Urothelium cell line (cell line): ENCODE measurements at regions not wholly inside any gene's neighbourhood (a gene's known extent, or its start where the extent isn't known, plus 50 kb on each side); places are given as distances from the start of the nearest gene placed in this dataset.
"Not testable (repeated sequence)": the region's sequence is repeated elsewhere in the genome, so short reads cannot be mapped to it uniquely, and the experiment has no call there.

Source experiments
- DNase-seq: peaks from one replicate; pipeline ENCODE4 v3.0.0; 2011; ENCODE audit warnings: low spot score, mixed read lengths
- FAIRE-seq: peaks from 2 replicates; lab custom pipeline; 2011; peaks lifted over from hg19 to GRCh38; lab: Jason Lieb, UNC

- DNase-seq (no peak), FAIRE-seq (no peak)
These were observed 101.1 kb downstream of the TMEM215 start for GRCh38 chr9:32884482-32884881.

- DNase-seq (no peak), FAIRE-seq (no peak)
These were observed 102.7 kb downstream of the TMEM215 start for GRCh38 chr9:32886021-32886420.

- not testable (repeated sequence) for DNase-seq, FAIRE-seq
These were observed 106.9 kb downstream of the APTX start for GRCh38 chr9:32894485-32894884.

- FAIRE-seq (no peak), DNase-seq (no peak)
These were observed 102.2 kb downstream of the APTX start for GRCh38 chr9:32899181-32899580.

- FAIRE-seq, result no peak
- no peak for DNase-seq
These were observed 101.7 kb downstream of the APTX start for GRCh38 chr9:32899761-32900160.

GRCh38 chr9:32906213-32906612 is 95.2 kb downstream of the APTX start:
- no peak for DNase-seq
- FAIRE-seq, result no peak

GRCh38 chr9:32915802-32916201 is 85.6 kb downstream of the APTX start:
- FAIRE-seq, result no peak

GRCh38 chr9:32918628-32919027 is 82.8 kb downstream of the APTX start:
- no peak for FAIRE-seq
- no peak for DNase-seq

More at GRCh38 chr9:32915802-32916201, 85.6 kb downstream of the APTX start:
- DNase-seq, result no peak
